LHCN-M2 (cell line): ENCODE measurements at regions not wholly inside any gene's neighbourhood (a gene's known extent, or its start where the extent isn't known, plus 50 kb on each side); places are given as distances from the start of the nearest gene placed in this dataset.

ENCODE experiments used
- DNase-seq: peaks from one replicate; pipeline ENCODE4 v3.0.0-alpha.2; 2012; ENCODE audit warnings: low read depth

GRCh38 chr11:69393178-69393832 lies 88.2 kb upstream of the LINC01488 start:
- no peak for DNase-seq

DNA sequence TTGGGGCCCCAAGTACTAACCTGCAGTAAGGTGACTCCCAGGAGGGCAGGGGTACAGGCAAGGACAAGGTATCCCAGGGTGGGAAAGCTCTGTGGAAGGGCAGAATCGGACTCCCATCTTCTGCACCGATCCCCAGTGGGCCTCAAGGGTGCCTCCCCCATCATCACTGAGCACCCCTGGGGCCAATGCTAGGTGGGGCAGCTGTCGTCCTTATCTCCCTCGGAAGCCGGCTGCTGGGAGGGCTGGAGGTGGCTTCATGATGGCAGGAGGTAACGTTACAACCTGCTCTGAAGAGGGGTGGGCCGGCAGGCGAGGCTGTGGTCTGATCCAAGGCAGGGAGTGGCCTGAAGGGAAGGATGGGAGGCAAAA lies 87.6 kb upstream of the LINC01488 start:
- DNase-seq = no peak

- DNase-seq = no peak
These were observed 87.1 kb upstream of the LINC01488 start for GRCh38 chr11:69394234-69394868.

DNA sequence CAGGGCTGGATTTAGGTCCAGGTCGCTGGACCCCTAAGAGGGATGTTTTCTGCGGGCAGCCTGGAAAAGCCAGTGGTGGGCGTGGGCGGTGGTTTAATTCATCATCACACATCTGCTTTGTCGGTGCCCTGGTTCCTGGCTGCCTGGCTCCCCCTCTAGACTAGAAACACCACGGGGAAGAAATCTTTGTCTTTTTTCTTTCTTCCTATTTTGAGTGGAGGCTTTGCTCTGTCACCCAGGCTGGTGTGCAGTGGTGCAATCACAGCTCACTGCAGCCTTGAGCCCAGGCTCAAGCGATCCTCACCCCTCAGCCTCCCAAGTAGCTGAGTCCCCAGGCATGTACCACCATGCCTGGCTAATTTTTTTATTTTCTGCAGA lies 86.6 kb upstream of the LINC01488 start:
- DNase-seq = no peak

GRCh38 chr11:69395287-69395686 lies 86.2 kb upstream of the LINC01488 start:
- DNase-seq = no peak

- DNase-seq = no peak
These were observed 85.2 kb upstream of the LINC01488 start for GRCh38 chr11:69396051-69396947.

DNA sequence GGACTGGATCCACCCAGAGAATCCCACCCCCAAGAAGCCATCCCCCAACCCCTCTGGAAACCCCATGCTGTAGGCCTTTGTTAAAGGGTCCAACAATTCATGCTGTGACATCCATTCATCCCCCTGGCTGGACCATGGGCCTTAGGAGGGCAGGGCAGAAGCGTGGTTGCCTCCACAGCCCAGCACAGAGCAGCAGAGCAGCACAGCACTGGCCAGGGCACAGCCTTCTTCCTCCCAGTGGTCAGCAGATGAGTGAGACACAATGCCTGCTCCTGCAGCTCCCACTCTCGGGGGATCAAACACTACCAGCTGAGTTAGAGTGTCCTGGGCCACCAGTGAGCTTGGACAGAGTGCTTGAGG lies 84.5 kb upstream of the LINC01488 start:
- DNase-seq = no peak

DNA sequence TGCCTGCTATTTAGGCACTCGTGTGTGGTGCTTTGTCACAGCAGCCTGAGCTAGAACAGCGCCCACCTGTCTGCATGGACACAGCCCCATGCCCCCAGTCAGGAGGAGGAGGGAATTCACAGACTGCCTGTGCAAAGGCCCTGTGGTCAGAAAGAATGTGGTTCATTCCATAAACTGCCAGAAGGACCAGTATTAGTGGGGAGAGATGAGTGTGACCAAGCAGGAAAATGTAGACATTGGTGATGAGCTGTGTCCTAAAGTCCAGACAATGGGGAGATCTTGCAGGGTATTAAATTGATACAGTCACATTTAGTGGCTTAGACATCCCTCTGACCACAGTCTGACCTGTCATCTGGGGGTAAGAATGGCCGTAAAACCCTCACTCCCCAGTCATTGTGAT lies 83.7 kb upstream of the LINC01488 start:
- DNase-seq = peak; percentile 28

- DNase-seq = peak; percentile 78
These were observed 82.7 kb upstream of the LINC01488 start for GRCh38 chr11:69398529-69399492.

GRCh38 chr11:69400140-69400539 lies 81.3 kb upstream of the LINC01488 start:
- DNase-seq = no peak

DNA sequence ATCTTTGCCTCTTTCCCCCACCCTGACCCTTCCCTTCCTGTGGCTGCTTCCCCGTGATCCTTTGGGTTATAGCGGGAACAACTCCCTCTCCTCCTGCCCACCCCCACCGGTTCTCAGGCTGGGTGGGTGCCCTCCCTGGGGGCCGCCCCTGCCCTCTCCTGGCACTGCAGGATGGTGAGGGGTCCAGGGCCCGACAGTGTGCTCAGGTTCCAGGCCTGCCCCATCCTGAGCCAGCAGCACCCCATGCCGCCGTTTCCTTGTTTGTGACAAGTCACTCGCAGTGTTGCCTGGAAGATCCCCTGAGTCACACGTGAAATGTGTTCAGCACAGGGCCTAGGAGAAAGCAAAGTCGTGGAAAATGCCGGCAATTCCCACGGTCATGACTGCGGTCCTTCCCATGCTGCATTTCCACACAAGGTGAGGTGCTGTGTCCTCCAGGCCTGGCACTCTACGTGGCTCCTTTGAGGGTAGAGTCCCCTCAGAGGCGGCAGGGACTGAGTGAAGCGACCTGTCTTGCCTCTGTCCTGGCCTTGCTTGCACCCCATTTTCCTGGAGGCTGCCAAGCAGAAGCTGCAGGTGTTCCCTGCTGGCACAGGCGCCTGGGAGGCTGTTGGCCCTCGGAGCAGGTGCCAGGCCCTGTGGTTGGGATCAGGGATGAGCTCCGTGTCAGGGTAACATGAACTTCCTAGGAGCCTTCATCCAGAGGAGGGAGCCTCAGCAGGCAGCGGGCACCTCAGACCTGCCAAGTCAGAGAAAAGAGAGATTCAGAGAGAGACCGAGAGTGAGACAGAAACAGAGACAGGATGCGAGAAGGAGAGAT lies 80.5 kb upstream of the LINC01488 start:
- DNase-seq = no peak

DNA sequence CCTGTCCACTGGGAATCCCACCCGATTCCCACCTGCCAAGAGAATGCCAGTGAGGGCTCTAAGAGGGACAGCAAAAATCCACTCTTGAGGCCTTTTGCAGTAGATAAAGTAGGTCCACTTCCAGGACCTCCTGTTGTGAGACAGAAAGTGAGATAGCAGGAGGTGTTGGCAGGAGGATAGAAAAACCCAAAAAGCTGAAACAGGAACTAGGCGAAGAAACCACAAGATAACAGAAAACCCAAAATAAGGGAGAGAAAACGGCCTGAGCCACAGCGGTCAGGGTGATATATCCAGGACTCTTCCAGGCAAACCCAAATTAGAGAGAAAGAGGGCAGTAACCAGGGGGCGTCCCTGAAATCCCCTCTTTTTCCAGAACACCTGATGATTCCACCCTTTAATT lies 79.7 kb upstream of the LINC01488 start:
- DNase-seq = no peak

DNA sequence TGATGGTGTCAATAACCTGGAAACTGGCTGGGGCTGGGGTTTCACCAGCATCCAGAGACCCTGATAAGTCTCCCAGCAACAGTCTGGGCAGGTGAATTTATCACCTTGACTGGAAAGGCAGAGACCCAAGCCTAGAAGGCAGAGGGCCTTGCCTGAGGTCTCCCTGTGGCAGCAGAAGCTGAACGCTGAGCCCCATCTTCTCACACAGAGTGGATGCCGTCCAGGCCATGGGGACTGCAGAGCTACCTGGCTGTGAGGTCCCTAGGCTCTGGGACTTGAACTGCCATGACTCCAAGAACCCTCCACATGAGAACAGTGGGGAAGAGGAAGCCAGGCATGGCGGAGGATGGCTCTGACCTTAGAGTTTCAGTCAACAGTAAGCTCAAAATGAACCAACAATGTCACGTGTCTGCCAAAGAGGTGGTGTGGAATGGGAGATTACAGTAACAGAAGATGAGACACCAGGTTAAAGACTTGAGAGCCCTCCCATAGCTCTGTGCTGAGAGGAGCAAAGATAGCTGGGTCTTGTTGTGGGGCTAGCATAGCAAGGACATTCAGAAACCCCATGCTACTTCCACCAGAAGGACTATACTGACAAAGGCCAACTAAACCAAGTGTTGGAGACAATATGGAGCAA lies 79.1 kb upstream of the LINC01488 start:
- DNase-seq = no peak

- peak; percentile 58 for DNase-seq
These were observed 77.8 kb upstream of the LINC01488 start for GRCh38 chr11:69403556-69404215.

GRCh38 chr11:69406060-69406459 lies 75.4 kb upstream of the LINC01488 start:
- DNase-seq = no peak

DNA sequence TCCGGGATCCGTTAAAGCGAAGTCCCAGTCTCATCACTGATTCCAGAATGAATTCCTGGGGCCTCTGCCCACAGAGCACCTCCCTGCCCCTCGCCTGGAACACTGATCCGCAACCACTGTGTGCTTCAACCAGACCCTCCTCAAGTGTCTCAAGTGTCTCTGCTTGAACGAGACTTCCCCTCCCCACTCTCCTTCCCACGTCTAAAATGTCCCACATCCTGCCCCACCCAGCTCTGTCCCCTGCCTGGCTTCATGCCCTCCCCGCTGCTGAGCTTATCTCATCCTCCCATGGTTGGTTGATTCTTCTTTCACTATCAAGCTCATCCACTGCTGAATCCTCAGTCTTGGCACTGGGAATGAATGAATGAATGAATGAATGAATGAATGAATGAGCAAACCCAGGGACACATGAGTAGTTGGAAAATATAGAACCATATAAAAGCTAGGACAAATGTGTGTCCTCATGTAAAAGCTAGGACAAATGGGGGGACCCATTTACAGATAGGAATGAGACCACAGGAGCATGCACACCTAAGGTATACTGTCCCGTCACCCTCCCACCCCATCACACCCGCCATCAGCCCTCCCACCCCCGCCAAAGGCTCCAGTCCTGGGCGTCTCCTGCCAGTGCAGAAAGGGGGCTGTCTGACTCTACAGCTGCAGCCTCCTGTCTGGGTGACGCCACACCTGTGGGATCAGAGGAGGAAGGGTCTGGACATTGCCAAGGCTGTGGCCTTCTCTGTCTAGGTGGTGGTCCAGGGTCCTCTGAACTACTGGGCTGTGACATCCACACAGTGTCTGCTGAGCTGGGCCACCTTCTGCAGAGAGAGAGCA lies 71.4 kb upstream of the LINC01488 start:
- DNase-seq = no peak

DNA sequence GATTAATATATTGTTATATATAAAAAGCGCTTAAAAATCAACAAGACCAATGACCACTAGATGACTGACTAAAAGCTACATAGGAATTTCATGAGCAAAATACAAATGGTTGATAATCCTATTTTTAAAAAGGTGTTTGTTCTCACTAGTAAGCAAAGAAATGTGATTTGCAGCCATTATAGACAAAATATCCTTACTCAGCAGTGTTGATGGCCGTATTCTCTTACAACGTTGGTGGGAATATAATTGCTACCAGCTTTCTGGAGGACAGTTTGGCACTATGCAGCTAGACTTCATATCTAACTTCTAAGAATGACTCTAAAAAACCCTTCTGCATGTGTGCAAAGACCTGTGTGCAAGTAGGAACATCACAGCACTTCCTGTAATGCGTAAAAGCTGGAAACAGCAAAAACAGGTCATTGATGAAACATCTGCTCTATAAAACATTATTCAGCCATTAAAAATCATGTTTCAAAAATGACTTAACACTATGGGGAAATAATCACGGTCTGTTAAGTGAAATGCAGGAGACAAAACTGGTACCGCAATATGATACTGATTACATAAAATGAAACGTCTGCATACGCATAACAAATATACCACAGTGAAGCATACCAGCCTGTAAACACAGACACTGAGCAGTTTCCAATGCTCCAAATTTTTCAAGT lies 70.1 kb upstream of the LINC01488 start:
- DNase-seq = no peak
